Osteoblast (primary cell): ENCODE measurements at regions not wholly inside any gene's neighbourhood (a gene's known extent, or its start where the extent isn't known, plus 50 kb on each side); places are given as distances from the start of the nearest gene placed in this dataset.
A peak's percentile ranks its signal among the peaks of the same experiment; 100 is the strongest.

Source experiments
- DNase-seq: peaks from one replicate; pipeline ENCODE4 v3.0.0; 2011; ENCODE audit warnings: low spot score, mixed read lengths; ENCODE audit not compliant: insufficient read length; ENCODE audit errors: missing footprints
- H2AFZ ChIP-seq: 2 replicates; pipeline ENCODE4 v1.6.0; 2011; ENCODE audit warnings: mild to moderate bottlenecking, low read length
- H3K27ac ChIP-seq: 2 replicates; pipeline ENCODE4 v1.5.1; 2011; ENCODE audit warnings: mild to moderate bottlenecking, low read depth, low read length, moderate library complexity
- H3K27me3 ChIP-seq: 2 replicates; pipeline ENCODE4 v1.6.0; 2012; ENCODE audit warnings: mild to moderate bottlenecking, control low read depth, inconsistent platforms, low read length, moderate library complexity; ENCODE audit not compliant: insufficient read depth
- H3K36me3 ChIP-seq: 2 replicates; pipeline ENCODE4 v1.5.1; 2011; ENCODE audit warnings: mild to moderate bottlenecking, low read length, control low read depth, moderate library complexity; ENCODE audit not compliant: insufficient read depth
- H3K4me1 ChIP-seq: 2 replicates; pipeline ENCODE4 v1.5.1; 2011; ENCODE audit warnings: mild to moderate bottlenecking, low read length, control low read depth, moderate library complexity; ENCODE audit not compliant: insufficient read depth
- H3K4me2 ChIP-seq: 2 replicates; pipeline ENCODE4 v1.6.0; 2011; ENCODE audit warnings: mild to moderate bottlenecking, low read length; ENCODE audit not compliant: insufficient read depth
- H3K4me3 ChIP-seq: fragments of 200-600 bp; sonication (generic); 3 replicates; pipeline ENCODE4 v1.5.1; 2012; ENCODE audit warnings: mild to moderate bottlenecking, low read length, inconsistent platforms; ENCODE audit not compliant: insufficient read depth
- H3K79me2 ChIP-seq: 2 replicates; pipeline ENCODE4 v1.6.0; 2012; ENCODE audit warnings: mild to moderate bottlenecking, low read length, control low read depth, inconsistent platforms; ENCODE audit not compliant: insufficient read depth
- H3K9me3 ChIP-seq: 2 replicates; pipeline ENCODE4 v1.5.1; 2011; ENCODE audit warnings: low read depth, low read length, control low read depth
- H4K20me1 ChIP-seq: 2 replicates; pipeline ENCODE4 v1.6.0; 2012; ENCODE audit warnings: mild to moderate bottlenecking, low read length, control low read depth; ENCODE audit not compliant: insufficient read depth
- TF ChIP-seq, protein P1 (sequence below): IDR thresholded peaks from 2 replicates; pipeline ENCODE4 v1.5.1; 2011; ENCODE audit warnings: mild to moderate bottlenecking, low read depth, low read length, moderate library complexity; ENCODE audit errors: extremely low read depth

DNA sequence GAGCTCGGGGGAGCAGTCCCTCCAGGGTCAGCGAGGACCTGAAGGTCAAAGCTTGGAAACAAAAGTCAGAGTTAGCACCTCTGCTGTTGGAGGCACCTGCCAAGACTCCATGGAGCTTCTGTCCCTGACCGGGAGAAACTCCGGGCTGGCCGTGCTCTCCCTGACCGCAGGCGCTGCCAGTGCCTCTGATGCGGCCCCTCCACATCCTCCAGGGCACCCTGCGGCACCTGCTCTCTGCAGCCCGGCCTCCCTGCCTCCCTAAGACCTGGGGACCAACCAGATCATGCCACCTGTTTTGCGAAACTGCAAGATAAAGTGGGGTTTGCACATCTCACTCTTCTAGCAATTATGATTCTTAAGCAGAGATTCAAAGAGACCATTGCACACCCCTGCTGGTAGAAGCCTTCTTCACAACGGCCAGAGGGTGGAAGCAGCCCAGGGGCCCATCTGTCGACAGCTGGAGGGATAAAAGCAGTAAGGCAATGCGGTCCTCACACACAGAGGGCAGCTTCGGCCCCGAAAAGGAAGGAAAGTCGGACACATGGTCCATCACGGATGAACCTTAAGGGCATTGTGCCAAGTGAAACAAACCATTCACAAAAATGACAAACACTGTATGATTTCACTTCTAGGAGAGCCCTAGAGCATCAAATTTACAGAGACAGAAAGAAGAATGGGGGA lies 477.1 kb downstream of the BRD1 start:
- Histone ChIP-seq H2AFZ (no peak overlapping the region), H3K27me3 (no peaks in the 10 kb centered on the region), H3K4me1 (no peaks in the 10 kb centered on the region), H3K27ac (no peak overlapping the region), H3K9me3 (peaks cover 2% of the 10 kb centered on the region), H4K20me1 (no peaks in the 10 kb centered on the region), H3K36me3 (no peaks in the 10 kb centered on the region), H3K4me2 (no peak overlapping the region), H3K79me2 (no peaks in the 10 kb centered on the region), H3K4me3 (no peak overlapping the region)
- TF ChIP-seq, protein P1, sequence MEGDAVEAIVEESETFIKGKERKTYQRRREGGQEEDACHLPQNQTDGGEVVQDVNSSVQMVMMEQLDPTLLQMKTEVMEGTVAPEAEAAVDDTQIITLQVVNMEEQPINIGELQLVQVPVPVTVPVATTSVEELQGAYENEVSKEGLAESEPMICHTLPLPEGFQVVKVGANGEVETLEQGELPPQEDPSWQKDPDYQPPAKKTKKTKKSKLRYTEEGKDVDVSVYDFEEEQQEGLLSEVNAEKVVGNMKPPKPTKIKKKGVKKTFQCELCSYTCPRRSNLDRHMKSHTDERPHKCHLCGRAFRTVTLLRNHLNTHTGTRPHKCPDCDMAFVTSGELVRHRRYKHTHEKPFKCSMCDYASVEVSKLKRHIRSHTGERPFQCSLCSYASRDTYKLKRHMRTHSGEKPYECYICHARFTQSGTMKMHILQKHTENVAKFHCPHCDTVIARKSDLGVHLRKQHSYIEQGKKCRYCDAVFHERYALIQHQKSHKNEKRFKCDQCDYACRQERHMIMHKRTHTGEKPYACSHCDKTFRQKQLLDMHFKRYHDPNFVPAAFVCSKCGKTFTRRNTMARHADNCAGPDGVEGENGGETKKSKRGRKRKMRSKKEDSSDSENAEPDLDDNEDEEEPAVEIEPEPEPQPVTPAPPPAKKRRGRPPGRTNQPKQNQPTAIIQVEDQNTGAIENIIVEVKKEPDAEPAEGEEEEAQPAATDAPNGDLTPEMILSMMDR = no peak
- DNase-seq = peak; percentile 60

DNA sequence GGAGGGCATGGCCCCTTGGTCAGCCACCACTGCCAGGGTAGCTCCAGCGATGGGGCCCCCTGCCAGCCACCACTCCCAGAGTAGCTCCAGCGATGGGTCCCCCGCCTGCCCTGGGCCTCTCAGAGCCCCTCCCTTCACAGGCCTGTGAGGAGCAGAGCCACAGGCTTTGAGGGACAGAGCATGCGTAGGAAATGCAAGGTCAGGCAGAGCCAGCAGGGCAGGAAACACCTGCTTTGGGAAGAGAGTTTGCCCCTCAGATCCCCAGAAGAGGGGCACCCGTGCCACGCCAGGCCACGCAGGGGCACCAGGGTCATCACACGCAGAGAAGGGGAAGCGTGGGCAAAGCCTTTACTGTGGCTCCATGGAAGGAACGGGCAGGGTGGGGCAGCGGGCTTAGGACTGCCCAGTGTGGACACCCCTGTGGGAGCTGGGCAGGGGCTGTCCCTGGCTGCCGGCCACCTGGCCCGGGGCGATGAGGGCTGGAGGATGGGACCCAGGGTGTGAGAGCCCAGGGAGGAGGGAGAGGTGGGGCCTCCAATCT lies 477.8 kb downstream of the BRD1 start:
- no peaks in the 10 kb centered on the region for H3K27me3 ChIP-seq
- H3K9me3 ChIP-seq = peaks cover 2% of the 10 kb centered on the region
- no peaks in the 10 kb centered on the region for H4K20me1 ChIP-seq
- no peak for DNase-seq
- H3K27ac ChIP-seq = no peak overlapping the region
- no peaks in the 10 kb centered on the region for H3K36me3 ChIP-seq
- no peak overlapping the region for H2AFZ ChIP-seq
- no peaks in the 10 kb centered on the region for H3K79me2 ChIP-seq
- no peaks in the 10 kb centered on the region for H3K4me1 ChIP-seq
- H3K4me3 ChIP-seq = no peak overlapping the region
- TF ChIP-seq, protein P1 = no peak
- no peak overlapping the region for H3K4me2 ChIP-seq

DNA sequence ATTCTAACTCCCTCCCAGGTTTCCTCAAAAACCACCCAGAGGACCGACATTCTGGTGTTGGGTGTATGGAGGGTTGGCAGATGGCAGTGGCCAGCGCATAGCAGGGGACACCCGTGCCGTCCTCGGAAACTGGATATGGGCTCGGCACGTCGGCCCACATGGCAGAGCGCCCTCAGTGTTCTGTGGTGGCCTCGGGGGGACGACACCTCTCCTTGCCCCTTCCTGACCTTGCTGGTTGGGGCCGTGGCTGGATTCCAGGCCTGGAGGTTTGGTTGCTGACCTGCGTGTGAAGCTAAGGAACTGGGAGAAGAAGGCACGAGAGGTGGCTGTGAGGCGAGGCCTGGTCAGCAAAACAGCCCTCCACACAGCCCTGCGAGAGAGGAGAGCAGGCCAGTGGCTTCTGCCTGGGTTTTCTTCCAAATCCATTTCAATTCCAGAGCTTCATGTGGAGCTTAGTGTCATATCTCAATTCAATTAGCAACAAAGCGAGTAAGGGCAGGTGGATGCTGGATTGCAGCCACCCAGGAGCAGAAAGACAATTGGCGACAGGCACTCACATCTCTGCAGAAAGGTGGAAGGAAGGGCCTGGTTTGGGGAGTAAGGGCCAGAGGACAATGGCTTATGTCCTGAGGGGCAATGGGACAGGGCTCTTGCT lies 478.4 kb downstream of the BRD1 start:
- Histone ChIP-seq H4K20me1 (no peaks in the 10 kb centered on the region), H3K4me3 (no peak overlapping the region), H3K4me1 (no peaks in the 10 kb centered on the region), H3K79me2 (no peaks in the 10 kb centered on the region), H2AFZ (no peak overlapping the region), H3K4me2 (no peak overlapping the region), H3K27me3 (no peaks in the 10 kb centered on the region), H3K9me3 (peaks cover 2% of the 10 kb centered on the region), H3K27ac (no peak overlapping the region), H3K36me3 (no peaks in the 10 kb centered on the region)
- TF ChIP-seq, protein P1 = no peak
- DNase-seq = peak; percentile 37

DNA sequence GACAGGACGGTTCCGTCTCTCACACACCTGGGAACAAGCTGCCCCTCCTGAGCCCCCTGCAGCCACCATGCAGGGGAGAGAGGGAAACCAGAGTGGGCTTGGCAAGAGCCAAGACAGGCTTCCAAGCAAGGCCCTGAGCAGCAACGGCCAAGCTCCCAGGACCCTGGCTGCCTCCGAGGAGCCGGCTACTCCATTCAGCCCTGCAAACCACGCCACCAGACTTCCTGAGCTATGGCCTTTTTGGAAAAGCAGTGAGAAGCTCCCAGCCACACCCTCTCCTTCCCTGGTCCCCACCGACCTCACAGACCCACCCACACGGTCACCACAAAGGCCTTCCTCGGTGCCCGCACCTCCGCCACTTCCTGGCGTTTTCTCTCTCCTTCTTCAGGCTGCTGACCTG lies 479.0 kb downstream of the BRD1 start:
- Histone ChIP-seq H3K9me3 (peaks cover 2% of the 10 kb centered on the region), H3K79me2 (no peaks in the 10 kb centered on the region), H3K27me3 (no peaks in the 10 kb centered on the region), H3K4me2 (no peak overlapping the region), H3K27ac (no peak overlapping the region), H3K4me3 (no peak overlapping the region), H3K36me3 (no peaks in the 10 kb centered on the region), H3K4me1 (no peaks in the 10 kb centered on the region), H2AFZ (no peak overlapping the region), H4K20me1 (no peaks in the 10 kb centered on the region)
- peak; percentile 14 for DNase-seq
- TF ChIP-seq, protein P1 = no peak
